IPS-11a (cell line): ENCODE measurements at regions not wholly inside any gene's neighbourhood (a gene's known extent, or its start where the extent isn't known, plus 50 kb on each side); places are given as distances from the start of the nearest gene placed in this dataset.
"Not testable (repeated sequence)": the region's sequence is repeated elsewhere in the genome, so short reads cannot be mapped to it uniquely, and the experiment has no call there.

Source experiments
- H3K4me3 ChIP-seq: one replicate; pipeline ENCODE4 v1.5.1; 2013; ENCODE audit warnings: low read depth, low read length, control low read depth

GRCh38 chr1:146326863-146327262, 98.0 kb upstream of the NOTCH2NLA start:
- H3K4me3 ChIP-seq = not testable (repeated sequence)

- H3K4me3 ChIP-seq = not testable (repeated sequence)
Observed at GRCh38 chr1:146324463-146324862, 95.6 kb upstream of the NOTCH2NLA start.

DNA sequence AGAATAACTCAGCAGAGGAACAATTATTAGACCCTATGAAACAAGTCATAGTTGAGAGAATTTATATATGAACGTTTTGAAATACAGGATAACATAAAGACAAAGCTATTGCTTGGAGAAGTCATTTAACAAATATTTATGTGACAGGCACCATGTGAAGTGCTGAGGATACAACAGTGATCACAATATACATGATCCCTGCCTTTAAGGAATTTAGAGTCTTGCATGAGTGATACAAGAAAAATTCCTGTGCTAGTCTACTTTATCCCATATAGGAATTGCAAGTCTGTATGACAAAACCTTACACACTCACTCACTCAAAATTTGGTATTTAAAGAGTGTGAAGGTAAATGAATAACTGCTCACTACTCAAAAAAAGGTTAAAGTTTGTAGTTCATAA, 94.5 kb upstream of the NOTCH2NLA start:
- not testable (repeated sequence) for H3K4me3 ChIP-seq

DNA sequence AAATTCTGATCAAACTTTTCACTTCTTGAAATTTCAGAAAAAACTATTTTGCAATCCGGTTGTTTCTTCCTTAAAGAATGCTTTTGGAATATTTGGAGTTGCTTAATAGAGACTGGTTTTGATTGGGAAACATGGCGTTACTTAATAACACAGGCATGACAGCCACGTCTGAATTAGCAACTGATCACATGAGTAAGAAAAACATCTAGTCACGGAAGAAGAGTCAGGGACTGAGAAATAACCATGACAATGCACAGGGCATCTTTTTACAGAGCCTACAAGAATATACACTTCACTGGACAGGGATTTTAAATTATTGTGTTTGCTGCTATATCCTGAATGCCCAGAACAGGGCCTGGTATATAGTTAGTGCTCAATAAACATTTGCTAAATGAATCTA, 94.1 kb upstream of the NOTCH2NLA start:
- H3K4me3 ChIP-seq = not testable (repeated sequence)

- H3K4me3 ChIP-seq = not testable (repeated sequence)
Observed at GRCh38 chr1:146318715-146319114, 89.9 kb upstream of the NOTCH2NLA start.

DNA sequence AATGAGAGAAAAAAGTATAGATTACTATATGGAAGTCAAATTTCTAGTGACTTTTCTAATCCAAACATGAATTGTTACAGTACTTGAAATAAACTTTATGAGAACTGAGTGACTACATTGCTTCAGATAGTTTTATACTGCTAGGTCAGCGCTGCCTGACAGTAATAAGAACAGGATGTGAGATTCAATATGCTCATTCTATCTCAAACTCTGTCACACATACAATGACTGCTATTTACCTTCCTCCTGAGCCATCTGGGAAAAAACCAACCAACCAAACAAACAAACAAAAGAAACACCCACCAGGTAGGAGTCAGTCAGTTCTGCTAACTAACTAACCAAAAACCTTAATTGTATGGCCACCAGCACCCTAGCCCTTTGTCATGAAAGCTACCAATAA, 89.0 kb upstream of the NOTCH2NLA start:
- H3K4me3 ChIP-seq = not testable (repeated sequence)

DNA sequence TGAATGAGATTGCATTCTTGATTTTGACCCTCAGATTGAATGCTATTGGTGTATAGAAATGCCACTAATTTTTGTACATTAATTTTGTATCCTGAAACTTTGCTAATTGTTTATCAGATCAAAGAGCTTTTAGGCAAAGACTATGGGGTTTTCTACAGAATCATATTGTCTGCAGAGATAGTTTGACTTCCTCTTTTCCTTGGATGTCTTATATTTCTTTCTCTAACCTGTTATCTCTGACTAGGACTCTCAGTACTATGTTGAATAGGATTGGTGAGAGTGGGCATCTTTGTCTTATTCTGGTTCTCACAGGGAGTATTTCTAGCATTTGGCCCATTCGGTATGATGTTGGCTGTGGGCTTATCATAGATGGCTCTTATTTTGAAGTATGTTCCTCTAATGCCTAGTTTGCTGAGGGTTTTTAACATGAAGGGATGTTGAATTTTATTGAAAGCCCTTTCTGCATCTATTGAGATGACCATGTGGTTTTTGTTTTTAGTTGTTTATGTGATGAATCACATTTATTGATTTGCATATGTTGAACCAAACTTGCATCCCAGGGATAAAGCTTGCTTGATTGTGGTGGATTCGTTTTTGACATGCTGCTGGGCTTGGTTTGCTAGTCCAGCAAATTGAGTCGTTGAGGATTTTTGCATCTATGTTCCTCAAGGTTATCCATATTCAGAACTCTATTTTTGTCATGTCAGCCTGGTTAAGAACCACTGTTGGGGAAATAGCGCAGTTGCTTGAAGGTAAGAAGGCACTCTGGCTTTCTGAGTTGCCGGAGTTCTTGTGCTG, 85.8 kb upstream of the NOTCH2NLA start:
- not testable (repeated sequence) for H3K4me3 ChIP-seq

- not testable (repeated sequence) for H3K4me3 ChIP-seq
Observed at GRCh38 chr1:146310579-146310978, 81.8 kb upstream of the NOTCH2NLA start.

DNA sequence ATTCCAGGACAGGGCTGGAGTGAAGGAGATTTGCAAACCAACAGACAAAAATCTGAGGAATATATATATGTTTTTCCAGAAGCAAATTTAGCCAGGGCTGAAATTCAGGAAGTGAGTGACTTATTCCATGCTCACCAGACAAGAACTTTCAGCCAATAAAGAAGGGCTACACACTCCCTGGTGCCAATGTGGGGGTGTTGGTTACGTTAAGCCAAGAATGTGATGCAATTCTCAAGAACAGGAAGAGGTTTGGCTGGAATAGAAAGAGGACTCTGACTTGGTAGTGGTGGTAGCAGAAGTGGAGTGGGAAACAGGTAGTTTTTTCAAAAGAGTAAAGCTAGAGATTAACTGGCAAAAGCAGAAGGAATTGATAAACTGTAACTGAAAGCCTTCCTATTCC, 80.6 kb upstream of the NOTCH2NLA start:
- H3K4me3 ChIP-seq = not testable (repeated sequence)

DNA sequence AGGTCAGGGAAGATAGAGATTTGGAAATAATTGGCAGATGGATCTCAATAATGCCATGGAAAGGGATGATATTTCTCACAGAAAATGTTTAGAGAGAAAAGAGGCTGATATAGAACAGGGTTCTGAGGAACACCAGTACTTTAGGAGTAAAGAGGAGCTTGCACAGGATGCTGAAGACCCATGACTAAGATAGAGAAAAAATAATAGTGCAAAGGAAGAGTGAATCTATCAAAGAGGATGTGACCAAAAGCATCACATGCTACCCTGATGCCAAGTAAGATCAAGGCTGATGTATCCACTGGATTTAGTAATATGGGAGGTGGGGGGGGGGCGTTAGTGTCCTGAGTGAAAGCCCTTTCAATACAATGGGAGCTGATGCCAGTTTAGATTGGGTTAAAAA, 80.1 kb upstream of the NOTCH2NLA start:
- H3K4me3 ChIP-seq = not testable (repeated sequence)

DNA sequence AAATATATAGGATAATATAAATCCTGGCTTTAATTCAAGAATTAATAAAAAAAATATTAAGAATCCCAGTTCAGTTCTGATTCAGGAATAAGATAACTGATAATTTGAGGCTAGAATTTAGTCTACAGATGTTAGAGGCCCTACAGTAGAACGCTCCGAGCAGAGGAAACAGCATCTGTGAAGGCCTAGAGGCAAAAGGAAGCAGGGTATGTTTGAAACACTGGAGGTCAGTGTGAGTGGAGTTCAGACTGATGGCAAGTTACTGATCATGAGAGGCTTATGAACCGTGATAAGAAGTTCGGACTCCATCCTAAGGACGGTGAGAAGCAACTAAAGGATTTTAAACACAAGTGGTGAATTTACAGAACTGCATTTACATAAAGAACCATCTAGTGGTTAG, 79.3 kb upstream of the NOTCH2NLA start:
- H3K4me3 ChIP-seq = not testable (repeated sequence)

DNA sequence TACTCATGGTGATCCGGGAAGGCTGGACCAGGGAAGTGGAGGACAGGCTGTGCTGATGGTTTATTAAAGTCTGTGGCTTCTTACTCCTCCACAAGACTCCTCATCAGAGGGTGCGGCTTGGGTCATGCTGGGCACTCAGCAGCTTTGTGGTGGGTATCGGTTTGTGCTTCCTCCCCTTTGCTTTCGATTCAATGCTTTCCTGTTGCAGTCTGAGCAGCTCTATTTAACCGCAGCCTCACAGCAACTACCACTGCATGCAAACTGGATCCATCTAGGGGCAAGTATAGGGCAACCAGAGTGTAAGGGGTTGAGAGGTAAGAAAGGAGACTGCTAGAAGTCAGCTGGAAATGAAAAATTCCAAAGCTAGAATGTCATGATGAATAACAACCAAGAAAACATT, 78.8 kb upstream of the NOTCH2NLA start:
- not testable (repeated sequence) for H3K4me3 ChIP-seq

- H3K4me3 ChIP-seq = not testable (repeated sequence)
Observed at GRCh38 chr1:146306651-146307050, 77.8 kb upstream of the NOTCH2NLA start.

GRCh38 chr1:146305442-146305841, 76.6 kb upstream of the NOTCH2NLA start:
- not testable (repeated sequence) for H3K4me3 ChIP-seq

GRCh38 chr1:146298575-146298897, 69.7 kb upstream of the NOTCH2NLA start:
- H3K4me3 ChIP-seq = not testable (repeated sequence)

DNA sequence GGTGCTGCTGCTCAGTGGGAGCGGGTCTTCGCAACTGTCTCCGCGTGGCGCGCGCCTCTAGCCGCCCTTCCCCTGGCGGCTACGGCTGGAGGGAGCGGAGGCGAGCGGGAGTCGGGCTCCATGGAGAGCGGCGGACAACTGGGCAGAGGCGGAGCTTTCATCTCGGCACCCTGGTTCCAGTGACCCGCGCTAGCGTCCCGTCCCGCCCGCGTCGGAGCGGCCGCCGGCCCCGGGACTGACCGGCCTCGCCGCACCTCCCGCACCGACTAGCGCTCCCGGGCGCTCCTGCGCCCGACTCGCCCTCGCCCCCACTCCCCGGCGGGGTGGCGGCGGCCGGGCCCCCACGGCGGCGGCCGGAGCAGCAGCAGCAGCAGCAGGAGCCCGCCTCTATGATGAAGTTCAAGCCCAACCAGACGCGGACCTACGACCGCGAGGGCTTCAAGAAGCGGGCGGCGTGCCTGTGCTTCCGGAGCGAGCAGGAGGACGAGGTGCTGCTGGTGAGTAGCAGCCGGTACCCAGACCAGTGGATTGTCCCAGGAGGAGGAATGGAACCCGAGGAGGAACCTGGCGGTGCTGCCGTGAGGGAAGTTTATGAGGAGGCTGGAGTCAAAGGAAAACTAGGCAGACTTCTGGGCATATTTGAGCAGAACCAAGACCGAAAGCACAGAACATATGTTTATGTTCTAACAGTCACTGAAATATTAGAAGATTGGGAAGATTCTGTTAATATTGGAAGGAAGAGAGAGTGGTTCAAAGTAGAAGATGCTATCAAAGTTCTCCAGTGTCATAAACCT, 69.2 kb upstream of the NOTCH2NLA start:
- not testable (repeated sequence) for H3K4me3 ChIP-seq

DNA sequence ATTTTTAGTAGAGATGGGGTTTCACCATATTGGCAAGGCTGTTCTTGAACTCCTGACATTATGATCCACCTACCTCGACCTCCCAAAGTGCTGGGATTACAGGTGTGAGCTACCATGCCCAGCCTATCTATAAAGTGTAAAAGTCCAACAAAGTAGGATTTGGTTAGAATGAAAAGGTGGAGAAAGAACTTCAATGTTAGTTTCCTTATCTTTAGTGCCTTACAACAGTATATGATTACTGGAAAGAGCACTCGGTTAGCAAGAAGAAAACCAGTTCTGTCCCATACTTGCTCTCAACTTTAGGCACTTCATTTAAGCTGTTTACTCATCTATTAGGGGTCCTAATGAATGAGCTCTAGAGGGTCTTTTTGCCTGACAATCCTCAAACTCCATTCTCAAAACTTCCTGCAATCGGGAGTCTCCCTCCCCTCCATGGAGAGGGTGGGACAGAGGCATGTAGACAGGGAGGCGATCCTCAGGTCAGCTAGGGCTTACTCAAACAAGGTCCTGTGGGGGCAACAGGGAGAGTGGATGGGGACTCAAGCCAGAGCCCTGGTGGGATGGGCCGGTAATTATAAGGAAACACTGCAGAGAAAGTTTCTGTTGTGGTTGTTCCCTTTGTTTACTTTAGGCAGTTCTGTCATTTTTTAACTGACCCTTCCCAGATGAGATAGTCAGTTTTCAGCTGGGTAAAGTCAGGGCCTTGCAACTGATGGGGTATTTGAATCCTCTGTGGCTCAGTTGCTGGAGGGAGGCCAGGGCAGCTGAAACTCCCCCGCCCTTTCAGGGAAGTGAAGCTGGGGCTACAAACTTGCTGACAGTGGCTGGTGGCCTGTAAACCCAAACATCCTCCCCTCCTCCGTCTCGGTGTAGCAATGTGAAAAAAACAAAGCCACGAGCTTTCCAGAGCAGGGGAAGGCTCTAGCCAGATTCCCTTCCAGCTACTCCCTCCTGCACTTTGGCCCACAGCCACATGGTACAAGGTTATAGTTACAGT, 64.4 kb upstream of the NOTCH2NLA start:
- H3K4me3 ChIP-seq = not testable (repeated sequence)

- H3K4me3 ChIP-seq = not testable (repeated sequence)
Observed at GRCh38 chr1:146292424-146292823, 63.6 kb upstream of the NOTCH2NLA start.

- not testable (repeated sequence) for H3K4me3 ChIP-seq
Observed at GRCh38 chr1:146287881-146288280, 59.1 kb upstream of the NOTCH2NLA start.

GRCh38 chr1:146284760-146285159, 55.9 kb upstream of the NOTCH2NLA start:
- H3K4me3 ChIP-seq = not testable (repeated sequence)

DNA sequence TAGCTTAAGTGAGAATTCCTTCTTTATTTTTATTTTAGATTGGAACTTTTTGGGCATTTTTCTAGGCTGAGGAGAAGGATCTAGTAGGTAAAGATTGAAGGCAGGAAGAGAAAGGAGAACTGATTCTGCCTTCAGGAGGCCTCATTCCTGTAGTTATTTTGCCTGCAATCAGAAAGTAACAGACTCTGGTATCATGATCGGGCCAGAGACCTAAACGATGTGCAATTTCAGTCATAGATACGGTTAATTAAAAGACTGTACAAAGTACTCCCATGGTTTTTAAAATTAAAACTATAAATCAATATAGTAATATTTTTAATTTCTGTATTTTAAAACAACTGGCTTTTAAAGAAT, 54.7 kb upstream of the NOTCH2NLA start:
- not testable (repeated sequence) for H3K4me3 ChIP-seq
